ENCODE measurements at regions not wholly inside any gene's neighbourhood (a gene's known extent, or its start where the extent isn't known, plus 50 kb on each side); places are given as distances from the start of the nearest gene placed in this dataset.

DNA sequence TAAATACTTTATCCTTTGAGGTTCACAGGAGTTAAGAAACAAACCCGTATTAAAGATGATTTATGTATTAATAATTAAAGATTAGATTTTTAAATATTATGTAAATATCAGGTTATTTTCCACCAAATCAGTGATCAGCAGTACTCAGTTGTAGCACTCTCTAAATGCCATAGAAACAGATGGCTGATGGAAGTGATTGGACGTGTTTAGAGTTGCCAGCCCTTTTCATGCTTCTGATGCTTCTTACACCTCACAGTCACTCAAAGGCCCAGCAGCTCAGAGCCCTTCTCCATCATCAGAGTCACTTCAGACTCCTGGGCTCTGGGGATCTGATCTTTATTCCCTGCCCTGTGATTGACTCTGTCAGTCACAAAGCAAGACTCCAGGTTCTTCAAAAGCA is 170.1 kb upstream of the PGRMC2 start:
- H3K27me3 ChIP-seq: no peaks in the 10 kb centered on the region
- DNase-seq (no peak), ATAC-seq (no peak)
- TF ChIP-seq, protein P1, sequence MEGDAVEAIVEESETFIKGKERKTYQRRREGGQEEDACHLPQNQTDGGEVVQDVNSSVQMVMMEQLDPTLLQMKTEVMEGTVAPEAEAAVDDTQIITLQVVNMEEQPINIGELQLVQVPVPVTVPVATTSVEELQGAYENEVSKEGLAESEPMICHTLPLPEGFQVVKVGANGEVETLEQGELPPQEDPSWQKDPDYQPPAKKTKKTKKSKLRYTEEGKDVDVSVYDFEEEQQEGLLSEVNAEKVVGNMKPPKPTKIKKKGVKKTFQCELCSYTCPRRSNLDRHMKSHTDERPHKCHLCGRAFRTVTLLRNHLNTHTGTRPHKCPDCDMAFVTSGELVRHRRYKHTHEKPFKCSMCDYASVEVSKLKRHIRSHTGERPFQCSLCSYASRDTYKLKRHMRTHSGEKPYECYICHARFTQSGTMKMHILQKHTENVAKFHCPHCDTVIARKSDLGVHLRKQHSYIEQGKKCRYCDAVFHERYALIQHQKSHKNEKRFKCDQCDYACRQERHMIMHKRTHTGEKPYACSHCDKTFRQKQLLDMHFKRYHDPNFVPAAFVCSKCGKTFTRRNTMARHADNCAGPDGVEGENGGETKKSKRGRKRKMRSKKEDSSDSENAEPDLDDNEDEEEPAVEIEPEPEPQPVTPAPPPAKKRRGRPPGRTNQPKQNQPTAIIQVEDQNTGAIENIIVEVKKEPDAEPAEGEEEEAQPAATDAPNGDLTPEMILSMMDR (IDR thresholded peaks at IDR 0.05): no peak
- intact Hi-C loops (cut with DNase I): loop anchor here in 9 of 10 donors (5.0 to 10.0 kb wide), 9 partner anchors 70 to 407 kb away; partner anchors contain the start of gene JADE1 (in 2 of the 9)
- WGBS, 2 donors: 86 to 92% methylated on average over 2 of the region's 2 CpGs
- no peaks in the 10 kb centered on the region for H3K36me3 ChIP-seq
- no peaks in the 10 kb centered on the region for H3K9me3 ChIP-seq
- H3K4me3 ChIP-seq: no peak overlapping the region
- peaks cover 0 to 41% (median 18%) of the 10 kb centered on the region in 9 donors for H3K4me1 ChIP-seq
- no peak overlapping the region for H3K27ac ChIP-seq

DNA sequence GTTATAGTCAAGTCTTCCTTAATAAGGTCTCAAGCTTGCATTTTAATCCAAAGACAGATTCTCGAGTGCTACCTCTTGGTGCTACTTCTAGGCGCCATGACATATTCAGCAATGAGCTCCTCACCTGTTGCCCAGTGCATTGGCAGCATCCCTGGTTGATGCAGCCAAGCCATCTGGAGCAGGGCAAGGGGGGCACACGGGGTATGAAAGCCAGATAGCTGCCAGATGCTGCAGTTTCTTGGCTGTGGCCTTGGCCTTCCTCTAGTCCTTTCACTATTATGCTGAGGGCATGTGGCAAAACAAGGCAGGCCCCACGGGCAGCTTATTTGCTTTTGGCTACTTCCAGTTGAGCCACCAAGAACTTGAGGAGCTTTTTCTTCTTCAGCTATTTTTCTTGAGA is 168.6 kb upstream of the PGRMC2 start:
- peaks cover 0 to 35% (median 15%) of the 10 kb centered on the region in 9 donors for H3K4me1 ChIP-seq
- no peaks in the 10 kb centered on the region for H3K36me3 ChIP-seq
- no peak for ATAC-seq
- no peak overlapping the region for H3K4me3 ChIP-seq
- no peak overlapping the region for H3K27ac ChIP-seq
- no peaks in the 10 kb centered on the region for H3K27me3 ChIP-seq
- 72 to 78% methylated on average over 4 of the region's 4 CpGs for WGBS, 2 donors
- no peaks in the 10 kb centered on the region for H3K9me3 ChIP-seq
- intact Hi-C loops (cut with DNase I): loop anchor here in 9 of 10 donors (5.0 to 10.0 kb wide), 9 partner anchors 71 to 409 kb away; partner anchors contain the start of gene JADE1 (in 2 of the 9)
- DNase-seq: no peak
- TF ChIP-seq, protein P1 (IDR thresholded peaks at IDR 0.05): no peak

DNA sequence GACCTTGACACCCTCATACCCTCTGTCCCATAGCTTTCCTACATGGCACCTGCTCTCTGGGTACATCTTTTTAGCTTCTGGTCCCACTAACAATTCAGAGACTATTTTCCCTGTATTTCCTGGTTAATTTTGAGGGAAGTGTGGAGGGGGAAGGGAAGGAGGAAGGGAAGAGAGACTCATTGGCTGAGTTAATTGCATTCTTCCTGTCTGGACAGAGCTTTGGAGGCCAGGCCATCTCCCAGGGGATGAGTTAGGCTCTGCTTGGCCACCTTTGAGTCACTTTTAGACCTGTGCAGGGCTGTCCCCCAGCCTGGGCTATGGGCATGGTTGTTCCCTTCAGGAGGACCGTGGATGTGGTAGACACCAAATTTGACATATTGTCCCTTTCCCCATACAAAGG is 167.9 kb upstream of the PGRMC2 start:
- peaks cover 0 to 30% (median 14%) of the 10 kb centered on the region in 9 donors for H3K4me1 ChIP-seq
- no peak overlapping the region for H3K27ac ChIP-seq
- WGBS, 2 donors: 71 to 96% methylated on average over 1 of the region's 1 CpG
- peak in 1 of 8 donors; percentile 35 for ATAC-seq
- intact Hi-C loops (cut with DNase I): loop anchor here (2.0 to 10.0 kb wide), 11 partner anchors 72 to 409 kb away; partner anchors contain the start of gene JADE1 (in 2 of the 10)
- no peaks in the 10 kb centered on the region for H3K27me3 ChIP-seq
- no peak overlapping the region for H3K4me3 ChIP-seq
- TF ChIP-seq, protein P1 (IDR thresholded peaks at IDR 0.05): no peak
- H3K36me3 ChIP-seq: no peaks in the 10 kb centered on the region
- H3K9me3 ChIP-seq: no peaks in the 10 kb centered on the region
- no peak for DNase-seq

DNA sequence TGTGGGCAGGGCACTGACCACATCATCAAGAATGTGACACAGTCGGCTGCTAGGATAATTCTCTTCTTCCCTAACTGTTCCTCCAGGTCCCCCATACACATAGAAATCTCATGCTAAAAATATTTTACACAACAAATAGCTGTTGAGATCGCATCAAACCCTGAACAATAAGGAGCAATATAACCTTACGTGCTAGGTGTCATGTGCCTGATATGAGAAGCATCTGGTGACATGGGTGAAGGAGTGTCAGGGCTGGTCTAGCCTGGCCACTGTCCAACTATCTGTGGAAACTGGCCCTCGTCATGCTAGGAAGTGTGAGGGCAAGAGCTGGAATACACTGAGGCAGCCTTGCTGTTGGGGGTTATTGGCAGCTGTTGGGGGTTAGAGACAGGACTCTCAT is 167.3 kb upstream of the PGRMC2 start:
- no peak overlapping the region for H3K4me3 ChIP-seq
- peak in 6 of 8 donors; percentile 4 to 36 (median 18) for ATAC-seq
- no peaks in the 10 kb centered on the region for H3K9me3 ChIP-seq
- intact Hi-C loops (cut with DNase I): loop anchor here (2.0 to 10.0 kb wide), 17 partner anchors 72 to 410 kb away; partner anchors contain the start of gene JADE1 (in 3 of the 10)
- H3K27ac ChIP-seq: peak overlapping the region in 2 of 10 donors; percentile 17 to 22
- WGBS, 2 donors: 26 to 43% methylated on average over 4 of the region's 4 CpGs
- DNase-seq: no peak
- no peaks in the 10 kb centered on the region for H3K36me3 ChIP-seq
- TF ChIP-seq, protein P1 (IDR thresholded peaks at IDR 0.05): no peak
- H3K4me1 ChIP-seq: peaks cover 0 to 30% (median 14%) of the 10 kb centered on the region in 9 donors
- H3K27me3 ChIP-seq: no peaks in the 10 kb centered on the region

Data from heart right ventricle (tissue), 16 donors.